ENCODE measurements at regions not wholly inside any gene's neighbourhood (a gene's known extent, or its start where the extent isn't known, plus 50 kb on each side); places are given as distances from the start of the nearest gene placed in this dataset.
A peak's percentile ranks its signal among the peaks of the same experiment; 100 is the strongest.

DNA sequence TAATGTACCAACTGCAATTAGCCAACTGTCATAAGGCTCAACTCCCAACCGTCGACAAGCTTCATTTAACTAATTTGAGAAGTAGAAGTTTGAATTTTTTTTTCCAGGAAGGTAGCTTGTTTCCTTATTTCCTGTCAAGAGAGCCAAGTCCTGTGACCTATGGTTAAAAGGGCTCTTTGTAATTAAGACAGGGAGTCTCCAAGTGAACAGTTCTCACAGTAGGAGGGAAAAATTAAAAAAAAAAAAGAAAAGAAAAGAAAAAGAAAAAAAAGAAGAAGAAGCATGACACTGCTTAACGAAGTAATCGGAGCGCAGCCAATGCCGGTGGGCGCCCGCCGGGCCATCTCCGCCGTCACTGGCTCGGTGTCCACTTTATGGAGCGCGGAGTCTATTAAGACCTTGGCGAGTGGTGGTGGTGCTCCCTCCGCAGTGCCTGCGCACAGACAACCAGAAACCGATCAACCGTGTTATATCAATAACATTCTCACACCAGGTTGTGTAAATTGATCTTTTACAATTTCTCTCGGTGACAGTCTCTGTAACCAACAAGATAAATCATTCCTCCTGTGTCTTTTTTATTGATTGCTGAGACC lies 197.2 kb upstream of the POU3F3 start:
- DNase-seq: no peak

DNA sequence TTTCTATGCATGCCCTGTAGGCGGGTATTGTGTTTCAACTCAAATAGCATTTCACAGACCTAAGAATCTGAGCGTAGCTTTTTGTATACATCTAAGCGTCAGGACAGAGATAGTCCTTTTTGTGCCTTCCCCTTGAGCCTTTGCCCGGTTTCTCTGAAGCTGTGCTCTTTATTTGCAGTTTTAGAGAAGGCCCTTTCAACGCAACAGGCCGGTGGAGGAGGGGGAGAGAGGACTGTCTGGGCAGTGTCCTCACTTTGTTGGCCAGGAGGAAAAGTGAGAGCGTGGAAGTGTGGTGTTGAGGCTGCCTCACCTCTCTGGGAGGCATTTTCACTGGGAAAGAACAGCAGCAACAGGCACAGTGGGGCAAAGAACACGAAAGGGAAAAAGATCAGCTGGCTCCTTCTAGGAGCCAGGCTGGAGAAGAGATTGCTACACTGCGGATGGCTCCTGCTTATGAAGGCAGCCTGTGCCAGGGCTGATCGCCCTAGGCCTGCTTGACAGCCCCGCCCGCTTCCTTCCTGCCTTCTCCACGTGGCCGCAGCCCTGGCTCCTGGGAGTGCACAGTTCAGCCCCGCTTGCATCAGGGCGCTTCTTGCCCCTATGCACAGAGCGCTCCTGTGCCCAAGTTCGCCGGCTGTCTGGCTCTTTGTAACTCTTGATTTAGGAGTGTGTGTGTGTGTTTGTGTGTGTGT lies 195.6 kb upstream of the POU3F3 start:
- peak; percentile 47 for DNase-seq

DNA sequence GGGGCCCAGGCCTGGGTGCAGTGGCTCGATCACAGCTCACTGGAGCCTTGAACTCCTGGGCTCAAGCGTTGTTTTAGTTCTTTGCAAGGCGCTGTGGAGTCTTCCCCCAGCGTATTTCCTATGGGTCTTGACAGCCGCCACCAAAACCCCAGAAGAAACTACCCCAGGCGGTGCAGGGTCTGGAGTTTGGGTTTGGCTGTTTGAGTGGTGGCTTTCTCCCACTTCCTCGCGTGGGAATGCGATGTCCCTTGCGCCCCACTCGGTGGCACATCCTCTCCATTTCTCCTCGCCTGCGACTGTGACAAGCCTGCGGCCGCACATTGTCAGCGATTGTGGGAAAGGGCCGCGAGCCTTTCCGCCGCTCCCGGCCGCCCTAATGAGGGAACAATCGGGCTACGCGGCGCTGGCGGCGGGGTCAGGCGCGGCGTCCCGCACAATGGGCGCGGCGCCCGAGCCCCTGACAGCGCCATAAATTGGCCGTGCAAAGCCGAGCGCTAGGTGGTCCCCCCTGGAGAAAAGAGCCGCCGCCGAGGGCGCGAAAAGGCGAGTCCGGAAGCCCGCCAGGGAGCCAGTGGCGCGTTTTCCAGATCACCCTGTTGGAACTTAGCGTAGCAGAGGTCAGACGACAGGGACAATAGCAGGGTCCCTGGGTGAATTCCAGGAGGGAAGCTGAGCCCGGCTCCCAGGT lies 194.9 kb upstream of the POU3F3 start:
- no peak for DNase-seq

GRCh38 chr2:104660991-104661390 lies 192.9 kb upstream of the POU3F3 start:
- no peak for DNase-seq

- no peak for DNase-seq
Measured at GRCh38 chr2:104664672-104665071, 189.2 kb upstream of the POU3F3 start.

GRCh38 chr2:104668631-104669030 lies 185.3 kb upstream of the POU3F3 start:
- no peak for DNase-seq

- DNase-seq: no peak
Measured at GRCh38 chr2:104673225-104673624, 180.7 kb upstream of the POU3F3 start.

DNA sequence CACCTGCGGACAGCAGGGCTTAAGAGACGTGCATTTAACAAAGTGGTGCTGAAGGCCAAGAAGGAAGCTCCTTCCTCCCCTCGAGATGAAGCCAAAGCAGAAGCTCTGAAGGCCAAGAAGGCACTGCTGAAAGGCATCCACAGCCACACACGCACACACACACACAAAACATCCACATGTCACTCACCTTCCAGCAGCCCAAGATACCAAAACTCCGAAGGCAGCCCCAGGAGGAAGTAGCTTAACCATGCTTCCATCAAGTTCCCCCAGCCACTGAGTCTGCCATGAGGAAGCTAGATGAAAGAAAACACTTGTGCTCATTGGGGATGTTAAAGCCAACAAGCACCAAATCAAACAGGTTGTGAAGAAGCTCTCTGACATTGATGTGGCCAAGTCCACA lies 175.7 kb upstream of the POU3F3 start:
- no peak for DNase-seq

DNA sequence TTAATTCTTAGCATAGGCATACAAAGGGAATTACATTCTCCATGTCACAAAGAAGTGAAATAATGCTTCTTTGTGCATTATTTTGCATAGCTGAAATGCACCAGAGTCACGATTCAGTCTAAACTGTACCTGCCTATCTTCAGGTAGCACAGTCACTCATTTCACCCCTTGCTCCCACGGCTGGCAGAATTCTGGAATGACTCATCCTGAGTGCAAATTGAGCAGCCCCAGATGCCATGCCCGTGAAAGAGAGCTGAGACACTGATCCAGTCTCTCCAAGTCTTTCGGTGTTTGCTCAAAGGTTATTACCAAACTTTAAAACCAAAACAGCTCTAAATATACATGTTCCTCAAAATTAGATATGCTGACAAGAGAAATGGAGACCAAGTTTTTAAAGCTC lies 168.3 kb upstream of the POU3F3 start:
- DNase-seq: no peak

DNA sequence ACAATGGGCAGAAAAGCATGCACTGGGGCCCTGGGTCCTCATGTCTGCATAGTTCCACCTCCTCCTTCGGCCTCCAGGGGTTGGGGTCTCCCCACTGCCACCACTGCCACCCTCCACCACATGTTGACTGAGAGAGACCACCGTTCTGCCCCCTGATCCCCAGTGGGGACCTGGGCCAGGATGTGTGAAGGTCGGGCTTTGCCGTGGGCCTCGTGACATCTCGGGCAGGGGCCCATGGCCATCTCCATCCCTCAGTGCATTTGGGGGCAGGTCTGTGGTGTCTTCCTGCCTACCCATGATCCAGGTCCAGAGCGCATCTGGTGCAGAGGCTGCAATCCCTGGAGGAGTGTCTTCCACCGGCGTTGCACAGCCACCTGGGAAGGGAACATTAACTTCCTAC lies 166.8 kb upstream of the POU3F3 start:
- no peak for DNase-seq

DNA sequence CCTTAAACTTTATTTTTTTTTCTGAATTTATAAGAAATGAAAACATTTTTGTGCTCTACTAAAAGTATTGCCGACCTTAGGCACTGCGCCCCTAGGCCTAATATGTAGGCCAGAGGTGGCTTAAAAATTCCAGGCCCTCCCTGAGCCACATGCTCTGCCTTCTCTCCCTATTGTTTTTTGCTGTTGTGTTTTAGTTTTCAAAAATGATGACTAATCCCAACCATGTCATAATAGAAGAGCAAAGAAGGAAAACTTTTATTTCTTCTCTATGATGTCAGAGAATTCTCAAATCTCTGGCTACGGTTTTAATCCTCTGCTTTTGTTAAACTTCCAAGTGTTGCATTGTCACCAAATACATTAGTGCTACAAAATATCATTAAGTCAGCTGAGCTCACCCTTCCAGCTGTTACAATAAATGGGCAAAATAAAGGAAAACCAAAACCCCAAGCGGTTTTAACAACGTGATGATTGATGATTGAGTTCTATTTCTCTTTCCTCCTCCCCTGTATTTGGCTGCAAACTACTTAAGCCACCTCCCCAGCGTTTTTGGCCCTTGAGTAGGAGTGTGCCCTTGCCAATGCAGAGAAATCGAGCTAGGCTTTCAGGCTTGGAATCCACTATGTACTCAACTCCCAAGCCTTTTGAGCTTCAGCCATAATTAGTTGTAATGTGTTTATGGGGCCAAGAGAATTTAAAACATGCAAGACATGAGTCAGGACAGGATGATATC lies 163.5 kb upstream of the POU3F3 start:
- DNase-seq: no peak

DNA sequence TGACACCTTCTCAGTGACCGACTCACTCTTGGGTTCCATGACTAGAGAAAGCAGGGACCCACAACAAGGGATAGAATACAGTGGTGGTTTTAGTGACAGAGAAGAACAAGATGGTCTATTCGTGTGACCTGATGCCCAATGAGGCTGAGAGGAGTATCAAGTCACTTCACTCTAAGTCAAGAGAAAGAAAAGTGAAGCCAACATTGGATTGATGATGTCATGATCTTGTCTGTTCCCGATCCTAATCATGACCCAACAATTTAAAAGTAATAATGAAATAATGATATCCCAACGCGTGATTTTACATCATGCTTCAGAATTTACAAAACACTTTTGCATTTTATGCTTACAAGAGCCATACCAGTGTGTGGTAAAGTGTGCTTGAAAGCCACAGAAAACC lies 155.6 kb upstream of the POU3F3 start:
- no peak for DNase-seq

DNA sequence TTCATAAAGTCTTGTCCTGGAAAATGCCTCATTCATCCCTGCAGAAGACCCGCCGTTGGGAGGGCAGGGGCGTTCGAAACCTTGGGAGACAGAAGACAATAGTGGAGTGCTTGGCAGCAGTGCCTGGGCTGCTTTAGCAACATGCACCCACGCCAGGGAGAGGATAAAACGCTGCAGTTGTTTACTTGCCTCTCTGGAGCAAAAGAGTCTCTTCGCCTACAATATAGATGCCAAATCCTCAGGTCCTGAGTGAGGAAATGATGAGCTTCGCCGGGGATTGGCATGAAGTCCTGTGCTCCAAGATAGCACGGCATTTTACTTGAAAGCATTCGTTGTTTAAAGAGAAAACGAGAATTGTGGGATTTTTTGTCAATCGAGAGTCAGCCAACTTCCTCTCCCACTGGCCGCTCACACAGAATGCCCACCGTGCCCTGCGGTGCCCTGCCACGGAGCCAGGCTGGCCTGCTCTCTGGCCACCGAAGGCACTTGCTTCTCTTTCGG lies 152.5 kb upstream of the POU3F3 start:
- no peak for DNase-seq

DNA sequence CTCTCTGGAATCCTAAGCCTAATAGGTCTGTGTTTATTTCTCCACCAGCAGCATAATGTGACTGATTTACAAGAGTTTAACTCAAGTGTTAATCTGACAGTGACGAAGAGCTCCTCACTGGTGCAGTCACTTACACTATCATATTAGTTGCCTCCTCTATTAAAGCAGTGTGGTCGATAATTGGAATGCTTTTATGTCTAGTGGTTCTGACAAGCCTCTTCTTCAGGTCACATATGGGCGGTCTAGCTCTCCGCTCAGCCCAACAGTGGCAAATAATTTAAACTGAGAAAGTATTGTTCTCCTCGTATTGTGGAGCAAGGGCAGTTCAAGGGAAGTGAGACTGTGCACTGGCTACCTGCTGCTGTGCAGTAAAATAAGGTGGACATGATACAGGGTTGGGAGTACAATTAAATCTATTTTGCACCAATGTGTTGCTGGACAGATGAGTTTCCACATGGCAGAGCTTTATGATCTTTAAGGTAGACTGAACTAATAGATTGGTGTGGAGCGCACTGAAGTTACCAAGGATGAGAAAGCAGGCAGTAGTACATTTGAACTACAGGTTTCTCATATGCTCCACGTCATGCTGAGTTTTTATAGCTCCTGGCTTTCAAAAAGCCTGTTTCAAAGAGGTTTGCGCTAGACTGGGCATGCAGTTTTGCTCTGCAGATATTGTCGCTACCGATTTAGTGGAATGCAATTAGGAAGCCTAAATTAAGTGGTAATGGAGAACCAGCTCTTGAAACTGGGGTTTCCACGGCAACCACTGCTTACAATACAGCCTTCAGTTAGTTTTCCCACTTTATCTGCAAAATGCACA lies 151.7 kb upstream of the POU3F3 start:
- DNase-seq: no peak

DNA sequence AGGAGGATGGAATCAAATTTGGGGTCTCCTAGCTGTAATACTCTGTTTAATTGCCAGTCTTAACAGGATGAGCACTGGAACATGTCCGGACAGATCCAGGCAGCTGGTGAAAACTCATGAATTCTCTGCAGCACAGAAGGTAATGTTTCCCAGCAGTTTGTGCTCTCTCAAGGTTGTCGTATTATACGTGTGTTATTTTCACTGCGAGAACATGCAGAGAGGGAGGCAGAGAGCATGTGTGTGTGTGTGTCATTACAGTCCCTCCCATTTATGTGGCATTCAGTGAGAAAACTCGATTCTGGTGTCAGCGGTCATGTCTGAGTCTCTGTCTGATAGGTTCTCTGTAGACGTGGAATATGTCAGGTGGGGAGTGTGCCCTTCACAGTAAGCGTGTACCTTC lies 150.2 kb upstream of the POU3F3 start:
- DNase-seq: no peak

DNA sequence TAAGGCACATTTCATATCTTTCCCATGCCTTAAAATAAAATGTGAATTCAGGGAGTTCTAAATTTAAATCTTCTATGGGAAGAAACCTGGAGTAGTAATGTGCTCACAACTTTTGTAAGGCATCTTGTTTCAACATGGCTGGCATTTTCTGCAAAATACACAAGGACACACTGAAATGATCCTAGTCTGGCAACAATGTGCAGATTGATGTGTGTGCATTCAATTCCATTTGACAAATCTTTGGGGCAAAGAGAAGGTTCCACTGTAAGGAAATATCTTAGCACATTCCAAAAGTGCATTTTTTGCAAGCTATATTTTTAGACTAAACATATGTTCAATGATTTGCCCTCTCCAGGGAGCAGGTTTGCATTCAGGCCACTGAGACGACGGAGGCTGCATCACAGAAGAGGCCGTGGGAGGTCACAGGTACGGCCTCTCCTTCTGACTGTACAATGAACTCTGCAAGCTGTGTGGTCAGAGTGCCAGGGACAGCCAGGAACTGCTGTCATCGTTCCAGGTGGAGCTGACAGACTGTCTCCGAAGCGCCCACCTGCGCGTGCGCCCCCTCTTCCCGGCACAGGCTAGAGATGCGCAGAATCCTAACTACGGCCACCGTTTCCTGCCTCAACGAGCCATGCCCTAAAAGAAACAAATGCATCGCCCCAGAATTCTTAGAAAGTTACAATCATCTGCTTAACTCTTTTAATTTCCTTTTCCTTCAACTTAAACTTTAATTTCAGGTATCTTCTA lies 149.2 kb upstream of the POU3F3 start:
- DNase-seq: no peak

GRCh38 chr2:104707056-104707455 lies 146.9 kb upstream of the POU3F3 start:
- no peak for DNase-seq

- DNase-seq: no peak
Measured at GRCh38 chr2:104708967-104709366, 144.9 kb upstream of the POU3F3 start.

DNA sequence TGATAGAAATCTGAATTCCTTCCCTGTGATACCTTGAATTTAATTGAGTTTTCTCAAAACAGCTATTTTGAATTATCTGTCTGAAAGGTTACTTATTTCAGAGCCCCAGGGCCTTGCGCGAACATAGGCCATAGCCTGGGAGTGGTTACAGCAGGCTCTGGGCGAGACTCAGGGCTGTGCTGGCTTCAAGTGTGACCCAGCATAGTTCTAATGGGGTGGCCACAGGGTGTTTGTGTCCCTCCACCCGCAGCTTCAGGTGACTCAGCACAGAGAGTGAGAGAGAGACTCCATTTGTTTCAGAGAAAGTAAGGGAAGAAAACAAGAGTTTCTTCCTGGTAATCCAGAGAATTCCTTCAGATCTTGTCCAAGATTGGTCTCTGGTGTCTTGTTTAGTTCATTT lies 137.9 kb upstream of the POU3F3 start:
- no peak for DNase-seq

- peak; percentile 28 for DNase-seq
Measured at GRCh38 chr2:104733226-104733943, 120.5 kb upstream of the POU3F3 start.

GRCh38 chr2:104734937-104735586 lies 118.9 kb upstream of the POU3F3 start:
- DNase-seq: no peak

Measured in activated CD4-positive, alpha-beta T cell treated with anti-CD3 and anti-CD28 coated beads, Interleukin-2, Interleukin-6, amounts not matched to agents 100 ng/mL and 50 ng/mL, durations not matched to agents 16 hours and 8 hours (primary cell).